GM12873 (cell line): ENCODE measurements at regions not wholly inside any gene's neighbourhood (a gene's known extent, or its start where the extent isn't known, plus 50 kb on each side); places are given as distances from the start of the nearest gene placed in this dataset.

Source experiments
- CTCF ChIP-seq: IDR thresholded peaks from 2 replicates; pipeline ENCODE4 v1.5.1; 2012; ENCODE audit warnings: low read depth, mild to moderate bottlenecking, moderate library complexity, low read length, control low read depth; ENCODE audit not compliant: insufficient read depth; ENCODE audit errors: missing control alignments

- TF ChIP-seq CTCF = no peak
Measured at GRCh38 chr4:108314900-108315589, 146.3 kb upstream of the LEF1 start.

- no peak for TF ChIP-seq CTCF
Measured at GRCh38 chr4:108313546-108314339, 145.0 kb upstream of the LEF1 start.

GRCh38 chr4:108311313-108311712 lies 142.6 kb upstream of the LEF1 start:
- TF ChIP-seq CTCF = no peak

DNA sequence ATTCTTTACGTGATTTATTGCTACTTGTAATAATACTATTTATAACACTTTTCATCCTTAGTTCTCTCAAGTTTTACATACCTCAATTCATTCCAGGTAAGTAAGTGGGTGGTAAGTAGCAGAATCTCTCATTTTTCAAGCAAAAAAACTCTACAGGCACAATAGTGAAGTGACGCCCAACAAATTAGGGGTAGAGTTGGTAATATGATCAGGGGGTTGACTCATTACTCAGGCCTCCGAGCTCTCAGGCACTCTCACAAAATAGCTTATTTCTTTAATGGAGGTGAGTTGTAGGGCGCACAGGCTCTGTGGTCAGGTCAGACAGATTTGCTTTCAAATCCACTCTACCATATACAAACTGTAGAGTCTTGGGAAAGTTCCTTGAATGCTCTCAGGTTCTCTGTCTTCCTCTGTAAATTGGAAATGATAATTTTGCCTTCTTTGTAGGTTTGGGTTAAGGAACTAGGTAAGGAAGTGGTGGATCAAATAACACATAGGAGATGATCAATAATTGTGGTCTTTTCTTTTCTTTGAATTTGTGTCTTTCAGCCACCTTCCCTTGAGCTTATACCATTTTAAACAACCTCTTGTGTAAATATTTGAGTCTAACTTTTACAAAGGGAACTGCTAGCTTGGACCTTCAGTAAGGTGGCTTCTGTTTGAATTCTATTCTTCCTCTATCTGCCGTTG lies 134.9 kb upstream of the LEF1 start:
- TF ChIP-seq CTCF = no peak

- TF ChIP-seq CTCF = no peak
Measured at GRCh38 chr4:108301545-108302251, 133.0 kb upstream of the LEF1 start.

DNA sequence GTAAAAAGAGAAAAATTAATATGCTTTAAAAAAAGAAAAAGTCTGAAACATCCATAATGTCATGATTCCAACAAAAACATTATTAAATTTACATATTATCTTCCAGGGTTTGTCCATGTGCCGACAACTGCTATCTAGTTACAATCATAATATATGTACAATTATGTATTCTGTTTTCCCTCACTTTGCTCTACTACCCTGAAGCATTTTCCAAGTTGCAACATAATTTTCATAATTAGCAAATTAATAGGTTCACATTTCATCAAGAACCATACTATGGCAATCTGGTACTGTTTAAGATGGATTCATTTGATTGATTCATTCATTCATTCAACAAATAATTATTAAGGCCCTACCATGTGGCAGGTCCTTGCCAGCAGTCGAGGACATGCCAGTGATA lies 128.9 kb upstream of the LEF1 start:
- no peak for TF ChIP-seq CTCF

- no peak for TF ChIP-seq CTCF
Measured at GRCh38 chr4:108292229-108292628, 123.5 kb upstream of the LEF1 start.
